Stimulated activated CD8-positive, alpha-beta memory T cell treated with anti-CD3 and anti-CD28 coated beads, Interleukin-7, amount 100 ng/mL, for 48 hours (primary cell): ENCODE measurements at regions not wholly inside any gene's neighbourhood (a gene's known extent, or its start where the extent isn't known, plus 50 kb on each side); places are given as distances from the start of the nearest gene placed in this dataset.

Source experiments
- DNase-seq, 2 donors: peaks; one replicate each; pipeline ENCODE4 v3.0.0-alpha.2; 2020; ENCODE audit warnings: low read depth in 1 of 2; ENCODE audit errors: extremely low read depth in 1 of 2

DNA sequence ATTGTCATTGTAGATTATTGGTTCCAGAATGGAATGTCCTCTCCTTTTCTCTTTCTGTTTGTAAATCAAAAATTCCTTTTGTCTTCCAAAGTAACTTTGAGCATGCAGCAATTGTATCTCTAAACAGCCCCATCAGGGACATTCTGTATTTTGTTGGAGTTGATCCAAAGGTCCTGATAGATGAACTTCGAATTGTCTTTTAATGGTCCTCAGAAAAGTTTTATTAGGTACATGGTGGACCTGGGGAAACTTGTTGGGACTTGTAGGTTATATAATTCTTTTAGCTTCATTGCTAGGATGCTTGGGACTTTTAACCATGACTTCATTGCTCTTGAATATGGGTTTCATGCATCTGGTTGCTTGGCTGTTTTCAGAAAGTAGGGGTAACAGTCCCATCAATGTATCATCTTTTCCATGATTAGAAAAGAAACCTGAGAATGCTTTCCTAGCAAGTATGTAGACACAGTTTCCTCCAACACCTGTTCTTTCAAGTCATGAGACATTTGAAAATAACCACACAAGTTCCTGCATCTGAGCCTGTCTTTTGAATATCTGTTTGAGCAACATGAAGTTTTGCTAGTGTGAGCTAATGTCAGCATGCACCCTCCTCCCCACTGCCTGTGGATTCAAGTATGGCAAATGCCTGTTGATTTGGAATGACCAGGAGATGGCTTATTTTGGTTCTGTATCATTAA lies 413.1 kb downstream of the KCNRG start:
- no peak for DNase-seq

- DNase-seq: no peak
Measured at GRCh38 chr13:50435011-50435410, 408.5 kb downstream of the DLEU7 start.

- no peak for DNase-seq
Measured at GRCh38 chr13:50437252-50437651, 406.2 kb downstream of the DLEU7 start.

DNA sequence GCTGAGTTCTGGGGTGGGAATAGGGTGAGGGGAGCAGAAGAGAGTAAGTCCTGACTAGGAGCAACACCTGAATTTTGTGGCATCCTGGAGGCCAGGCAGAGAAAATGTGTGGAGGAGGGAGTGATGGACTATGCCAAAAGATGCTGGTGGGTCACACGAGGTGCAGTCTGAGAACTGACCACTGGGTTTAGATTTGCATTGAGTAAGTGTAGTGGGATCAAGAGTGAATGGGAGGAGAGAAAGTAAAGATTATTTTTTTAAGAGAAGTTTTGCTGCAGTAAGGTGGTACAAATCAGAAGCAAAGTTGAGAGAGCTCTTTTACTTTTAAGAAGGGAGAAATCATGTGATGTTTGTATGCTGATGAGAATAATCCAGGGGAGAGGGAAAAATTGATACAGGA lies 405.1 kb downstream of the DLEU7 start:
- no peak for DNase-seq

GRCh38 chr13:50441130-50441529 lies 402.4 kb downstream of the DLEU7 start:
- no peak for DNase-seq

DNA sequence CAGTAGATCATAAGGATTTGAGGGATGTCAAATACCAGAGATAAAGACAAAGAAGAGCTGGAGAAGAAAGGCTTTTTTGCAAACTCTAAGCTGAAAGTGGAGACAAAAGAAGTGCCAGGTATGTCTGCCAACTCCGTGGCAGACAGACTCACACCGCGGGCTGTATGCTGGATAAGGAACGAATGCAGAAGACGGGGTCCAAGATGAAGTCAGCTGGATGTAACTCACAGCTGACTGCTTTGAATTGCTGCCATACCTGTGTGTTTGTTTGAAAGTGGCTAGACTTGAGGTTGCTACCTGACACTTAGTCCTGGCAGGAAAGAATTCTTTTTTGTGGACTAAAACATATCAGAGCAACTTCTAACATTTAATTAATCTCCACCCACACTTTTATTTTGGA lies 398.8 kb downstream of the DLEU7 start:
- no peak for DNase-seq

DNA sequence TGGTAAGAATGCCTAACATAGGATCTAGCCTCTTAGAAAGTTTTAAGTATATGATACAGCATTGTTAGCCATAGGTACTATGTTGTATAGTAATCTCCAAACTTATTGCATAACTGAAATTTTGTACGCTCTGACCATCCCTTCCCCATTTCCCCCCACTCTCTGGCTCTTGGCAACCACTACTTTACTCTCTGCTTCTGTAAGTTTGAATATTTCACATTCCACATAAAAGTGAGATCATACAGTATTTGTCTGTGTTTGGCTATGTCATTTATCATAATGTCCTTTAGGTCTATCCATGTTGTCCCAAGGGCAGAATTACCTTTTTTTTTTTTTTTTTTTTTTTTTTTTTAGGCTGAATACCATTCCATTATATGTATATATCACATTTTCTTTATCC lies 396.9 kb downstream of the DLEU7 start:
- DNase-seq: no peak

DNA sequence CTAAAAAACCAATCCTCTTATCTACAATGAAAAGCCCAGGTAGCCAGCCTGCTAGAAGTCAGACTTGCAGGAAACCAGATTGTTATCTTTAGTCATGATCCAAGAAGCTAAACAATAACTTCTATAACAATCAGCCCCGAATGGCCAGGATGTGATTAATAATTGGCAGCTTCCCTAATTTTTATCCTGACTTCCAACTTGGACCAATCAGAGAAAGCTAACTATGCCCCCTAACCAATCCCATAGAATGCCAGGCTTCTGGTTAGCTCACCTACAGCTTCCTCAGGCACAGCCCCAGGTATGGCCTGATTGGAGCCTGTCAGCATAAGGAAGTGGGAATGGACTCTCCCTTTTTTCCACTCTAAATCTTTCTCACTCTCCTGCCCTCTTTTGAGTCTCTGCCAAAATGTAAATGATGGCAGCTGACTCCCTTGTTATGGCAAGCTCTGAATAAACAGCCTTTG lies 394.9 kb downstream of the DLEU7 start:
- no peak for DNase-seq

DNA sequence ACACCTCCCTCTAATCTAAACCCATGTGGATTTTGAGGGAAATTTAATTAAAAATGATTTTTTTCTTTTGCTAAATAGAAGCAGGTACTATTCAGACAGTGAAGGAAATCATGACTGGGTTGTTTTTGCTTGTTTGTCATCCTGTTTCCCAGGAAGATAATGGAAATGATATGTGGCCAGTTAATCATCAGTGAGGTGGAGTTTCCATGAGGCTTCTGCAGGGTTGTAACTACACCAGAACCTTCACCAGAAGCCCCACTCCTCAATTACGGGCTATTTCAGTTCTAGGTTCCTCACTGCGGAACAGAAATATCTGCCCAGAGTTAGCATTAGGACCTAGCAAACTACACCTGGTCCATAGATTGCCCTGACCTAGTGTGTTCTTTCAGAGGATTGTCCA lies 394.0 kb downstream of the DLEU7 start:
- no peak for DNase-seq

GRCh38 chr13:50450279-50450678 lies 393.2 kb downstream of the DLEU7 start:
- no peak for DNase-seq

DNA sequence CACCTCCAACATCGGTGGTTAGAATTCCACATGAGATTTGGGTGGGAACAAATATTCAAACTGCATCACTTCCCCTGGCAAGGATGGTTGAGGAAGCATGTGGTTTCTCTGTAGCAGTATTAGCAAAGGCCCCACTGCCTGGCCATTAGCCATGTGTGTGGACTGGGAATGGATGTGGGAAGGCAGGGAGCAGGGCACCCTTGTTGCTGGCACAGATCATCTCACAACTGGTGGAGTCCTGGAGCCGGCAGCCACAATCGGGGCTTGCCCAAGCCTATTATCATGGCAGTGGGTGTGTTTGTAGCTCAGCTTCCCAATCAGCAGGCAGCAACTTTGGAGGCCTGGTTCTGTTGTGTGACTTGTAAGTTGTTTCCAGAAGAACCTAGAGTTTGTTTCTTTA lies 391.9 kb downstream of the DLEU7 start:
- no peak for DNase-seq

DNA sequence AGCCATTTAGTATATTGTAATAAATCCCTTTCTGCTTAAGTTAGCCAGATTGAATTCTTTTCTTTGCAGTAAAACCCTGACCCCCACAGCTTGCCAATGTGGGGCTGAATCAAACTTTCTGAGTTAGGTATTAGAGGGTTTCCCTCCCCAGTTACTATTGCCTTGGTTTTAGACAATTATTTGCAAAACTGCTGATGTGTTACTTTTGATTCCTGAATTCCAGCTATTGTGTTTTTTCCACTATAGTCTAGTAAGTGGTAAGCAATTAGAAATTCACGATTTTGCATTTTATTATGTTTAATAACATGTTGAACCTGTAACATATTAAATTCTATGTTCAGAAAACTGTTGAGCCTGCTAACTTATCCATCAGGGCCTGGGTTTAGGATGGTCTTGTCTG lies 391.5 kb downstream of the DLEU7 start:
- DNase-seq: no peak

- no peak for DNase-seq
Measured at GRCh38 chr13:50452756-50453155, 390.7 kb downstream of the DLEU7 start.

DNA sequence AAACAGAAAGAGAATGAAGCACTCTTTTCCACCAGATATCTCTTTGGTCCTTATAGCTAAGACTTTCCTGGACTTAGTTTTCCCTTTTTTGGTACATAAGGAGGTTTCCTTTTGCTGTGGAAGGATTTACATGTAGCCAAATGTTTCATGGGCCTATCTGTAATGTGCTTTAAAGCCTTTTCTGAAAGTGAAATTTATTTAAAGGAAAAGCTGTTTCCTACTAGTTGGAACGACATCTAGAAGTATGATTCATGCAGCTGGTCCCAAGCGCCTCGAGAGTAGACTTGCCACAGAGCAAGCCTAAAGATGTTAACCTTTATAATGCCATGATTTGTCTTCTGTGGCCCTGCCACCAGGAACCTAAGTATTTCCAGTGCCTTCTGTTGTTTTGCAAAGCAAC lies 390.3 kb downstream of the DLEU7 start:
- DNase-seq: no peak

- no peak for DNase-seq
Measured at GRCh38 chr13:50456111-50456510, 387.4 kb downstream of the DLEU7 start.

- no peak for DNase-seq
Measured at GRCh38 chr13:50457415-50458393, 385.8 kb downstream of the DLEU7 start.

DNA sequence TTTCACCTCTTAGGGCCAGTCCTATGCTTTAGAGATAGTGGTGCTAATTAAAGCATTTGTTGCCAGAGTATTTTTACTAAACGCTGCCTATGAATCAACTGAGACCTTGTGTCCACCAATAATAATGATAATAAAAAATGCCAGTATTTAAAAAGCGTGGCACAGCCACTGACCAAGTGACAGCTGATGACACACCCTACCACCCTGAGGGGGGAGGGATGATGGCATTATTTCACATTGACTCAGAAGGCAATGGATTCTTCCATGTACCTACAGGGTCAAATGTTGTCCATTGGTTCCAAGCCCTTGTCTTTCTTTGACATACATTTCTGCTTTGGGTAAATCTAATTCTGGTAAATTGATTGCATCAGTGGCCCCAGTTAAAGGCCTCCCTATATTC lies 384.4 kb downstream of the DLEU7 start:
- no peak for DNase-seq

DNA sequence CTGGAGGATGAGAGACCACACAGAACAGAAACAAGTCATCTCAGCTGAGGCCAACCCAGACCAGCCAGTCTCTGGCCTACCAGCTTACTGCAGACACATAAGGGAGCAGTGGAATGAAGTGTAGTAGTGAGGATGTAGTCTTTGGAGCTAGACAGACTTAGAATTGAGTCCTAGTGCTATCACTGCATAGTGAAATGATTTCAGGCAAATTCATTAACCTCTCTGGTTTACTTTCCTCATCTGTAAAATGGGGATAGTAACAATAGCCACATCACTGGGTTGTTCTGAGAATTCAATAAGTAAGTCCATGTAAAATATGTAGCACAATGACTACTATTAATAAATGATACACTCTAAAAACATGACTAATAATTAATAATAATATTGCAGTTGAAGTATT lies 383.8 kb downstream of the DLEU7 start:
- no peak for DNase-seq

DNA sequence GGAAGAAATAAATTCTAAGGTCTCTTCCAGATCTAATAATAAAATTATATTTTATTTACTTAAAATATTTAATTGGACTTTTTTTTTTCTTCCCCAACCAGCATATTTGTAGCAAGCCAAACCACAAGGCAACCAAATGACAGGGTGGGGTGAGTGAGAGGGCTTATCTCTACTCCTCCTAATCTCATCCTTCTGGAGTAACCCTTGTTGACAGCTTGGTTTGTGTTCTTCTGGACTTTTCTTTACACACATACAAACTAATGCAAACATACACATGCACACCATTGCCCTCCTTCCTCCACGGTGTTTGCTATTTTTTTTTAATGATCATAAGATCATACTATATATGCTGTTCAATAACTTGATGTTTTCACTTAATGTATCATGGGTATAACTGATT lies 383.1 kb downstream of the DLEU7 start:
- DNase-seq: no peak

DNA sequence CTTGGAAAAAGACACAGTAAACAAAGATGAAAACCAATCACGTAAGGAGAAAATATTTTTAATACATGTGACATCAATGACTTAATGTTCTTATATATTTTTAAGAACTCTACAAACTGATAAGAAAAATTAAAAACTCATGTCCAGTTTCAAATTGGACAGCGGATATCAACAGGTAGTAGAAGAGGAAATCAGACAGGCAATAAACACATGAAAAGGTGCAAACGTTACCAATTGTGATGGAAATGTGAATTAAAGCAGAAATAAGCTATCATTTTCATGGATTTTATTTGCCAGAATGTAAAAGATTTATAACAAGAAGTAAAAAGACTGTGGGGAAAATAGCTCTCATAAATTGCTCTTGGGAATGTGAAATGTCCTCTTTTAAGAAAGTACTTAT lies 382.3 kb downstream of the DLEU7 start:
- DNase-seq: no peak

GRCh38 chr13:50463719-50464118 lies 379.8 kb downstream of the DLEU7 start:
- no peak for DNase-seq
